Caki2 (cell line): ENCODE measurements at regions not wholly inside any gene's neighbourhood (a gene's known extent, or its start where the extent isn't known, plus 50 kb on each side); places are given as distances from the start of the nearest gene placed in this dataset.
"Not testable (repeated sequence)": the region's sequence is repeated elsewhere in the genome, so short reads cannot be mapped to it uniquely, and the experiment has no call there.

Experiments used
- DNase-seq: peaks from one replicate; pipeline ENCODE4 v3.0.0-alpha.2; 2015; ENCODE audit warnings: low read depth
- in situ Hi-C: cut with HindIII; loops from 2 replicates; pipeline ENCODE4 v1.10.0; 2016; ENCODE audit warnings: low sequenced_read_pairs, low pct_unique_long_range_greater_than_20kb, mixed read lengths

GRCh38 chr6:156695742-156696141, 81.4 kb upstream of the ARID1B start:
- in situ Hi-C loops: no loop called here
- DNase-seq: no peak

- in situ Hi-C loops: no loop called here
- DNase-seq: no peak
These were observed 82.5 kb upstream of the ARID1B start for GRCh38 chr6:156694679-156695078.

GRCh38 chr6:156691018-156691417, 86.2 kb upstream of the ARID1B start:
- in situ Hi-C loops: no loop called here
- no peak for DNase-seq

GRCh38 chr6:156689656-156690055, 87.5 kb upstream of the ARID1B start:
- DNase-seq: no peak
- in situ Hi-C loops: no loop called here

- in situ Hi-C loops: no loop called here
- DNase-seq: no peak
These were observed 88.6 kb upstream of the ARID1B start for GRCh38 chr6:156688620-156688971.

GRCh38 chr6:156687789-156688619, 89.2 kb upstream of the ARID1B start:
- DNase-seq: no peak
- in situ Hi-C loops: no loop called here

GRCh38 chr6:156686995-156687788, 90.0 kb upstream of the ARID1B start:
- peak; percentile 74 for DNase-seq
- in situ Hi-C loops: no loop called here

GRCh38 chr6:156686301-156686994, 90.7 kb upstream of the ARID1B start:
- in situ Hi-C loops: no loop called here

GRCh38 chr6:156685823-156686222, 91.4 kb upstream of the ARID1B start:
- no peak for DNase-seq

More at GRCh38 chr6:156686301-156686994, 90.7 kb upstream of the ARID1B start:
- DNase-seq: peak; percentile 74

GRCh38 chr6:156683821-156684220, 93.4 kb upstream of the ARID1B start:
- in situ Hi-C loops: no loop called here
- DNase-seq: no peak

More at GRCh38 chr6:156685823-156686222, 91.4 kb upstream of the ARID1B start:
- in situ Hi-C loops: no loop called here

GRCh38 chr6:156676721-156677120, 100.5 kb upstream of the ARID1B start:
- in situ Hi-C loops: no loop called here
- DNase-seq: no peak

- in situ Hi-C loops: no loop called here
These were observed 103.0 kb upstream of the ARID1B start for GRCh38 chr6:156674197-156674596.

GRCh38 chr6:156670097-156670496, 107.1 kb upstream of the ARID1B start:
- DNase-seq: not testable (repeated sequence)

More at GRCh38 chr6:156674197-156674596, 103.0 kb upstream of the ARID1B start:
- no peak for DNase-seq

GRCh38 chr6:156662025-156662445, 115.1 kb upstream of the ARID1B start:
- in situ Hi-C loops: no loop called here

More at GRCh38 chr6:156670097-156670496, 107.1 kb upstream of the ARID1B start:
- in situ Hi-C loops: not testable (repeated sequence)

GRCh38 chr6:156660389-156660788, 116.8 kb upstream of the ARID1B start:
- no peak for DNase-seq
- in situ Hi-C loops: no loop called here

More at GRCh38 chr6:156662025-156662445, 115.1 kb upstream of the ARID1B start:
- DNase-seq: no peak

GRCh38 chr6:156659822-156660198, 117.4 kb upstream of the ARID1B start:
- no peak for DNase-seq
- in situ Hi-C loops: no loop called here

- DNase-seq: no peak
- in situ Hi-C loops: no loop called here
These were observed 118.0 kb upstream of the ARID1B start for GRCh38 chr6:156658966-156659821.
